HepG2 (cell line): ENCODE measurements at regions not wholly inside any gene's neighbourhood (a gene's known extent, or its start where the extent isn't known, plus 50 kb on each side); places are given as distances from the start of the nearest gene placed in this dataset.

Experiments
- ATAC-seq: fragments of 200-7000 bp; cut with Tn5 transposase; 3 replicates; pipeline ENCODE4 v1.9.1; 2020; ENCODE audit warnings: mild to moderate bottlenecking, moderate library complexity
- BruUV-seq: library from RNA; stranded (reverse); fragments of 400-500 nt; replicated peaks from 2 replicates; lab custom pipeline; 2021; lab: Mats Ljungman, UMichigan
- CTCF ChIA-PET: fragments of 300-600 bp; formaldehyde crosslinking; extraction: SDS; loops from one replicate; lab custom pipeline; 2021; ENCODE audit warnings: low total read pairs, inconsistent platforms, low intra/inter-chr PET ratio; lab: Yijun Ruan, JAX
- POLR2A ChIA-PET: fragments of 350-600 bp; sonication (Branson Sonifier 250); formaldehyde crosslinking; loops from one replicate; lab custom pipeline; 2020; ENCODE audit warnings: antibody characterized with exemption, inconsistent platforms; lab: Yijun Ruan, JAX
- DNase-seq: peaks from one replicate; pipeline ENCODE4 v3.0.0-alpha.2; 2015; ENCODE audit warnings: low spot score
- FAIRE-seq: peaks from 3 replicates; lab custom pipeline; 2011; peaks lifted over from hg19 to GRCh38; lab: Jason Lieb, UNC
- H2AFZ ChIP-seq: one replicate; pipeline ENCODE4 v1.6.1; 2011; ENCODE audit warnings: low read length, inconsistent platforms
- H3K27ac ChIP-seq: fragments of 300-600 bp; 3 replicates; pipeline ENCODE4 v1.8.0; 2011; ENCODE audit warnings: mixed run types, mild to moderate bottlenecking, mixed read lengths, low read length, inconsistent platforms; ENCODE audit not compliant: insufficient read depth; ENCODE audit errors: extremely low read length
- H3K27me3 ChIP-seq, 2 experiments: fragments of 200-600 bp in 1 of 2; 2 replicates in 1 of 2; 3 replicates in 1 of 2; pipeline versions ENCODE4 v1.6.0 to v1.8.0; 2011; ENCODE audit warnings: low read length in 2 of 2, mild to moderate bottlenecking in 2 of 2, moderate library complexity in 2 of 2, inconsistent platforms in 1 of 2; ENCODE audit not compliant: insufficient read depth in 2 of 2, control insufficient read depth in 1 of 2
- H3K36me3 ChIP-seq, 2 experiments: fragments of 200-600 bp in 1 of 2; replicated peaks in 1 of 2; 2 replicates in 1 of 2; 3 replicates in 1 of 2; pipeline versions ENCODE4 v1.5.1 to v1.8.0; 2011; ENCODE audit warnings: low read length in 2 of 2, inconsistent platforms in 1 of 2; ENCODE audit not compliant: insufficient read depth in 2 of 2, control insufficient read depth in 1 of 2
- H3K4me1 ChIP-seq: 2 replicates; pipeline ENCODE4 v1.5.1; 2012; ENCODE audit warnings: low read length, inconsistent platforms; ENCODE audit not compliant: insufficient read depth
- H3K4me2 ChIP-seq: 2 replicates; pipeline ENCODE4 v1.6.0; 2011; ENCODE audit warnings: low read depth, low read length, inconsistent platforms
- H3K4me3 ChIP-seq, 3 experiments: fragments of 200-600 bp in 1 of 3; sonication (generic), shearing (Covaris generic) in 1 of 3; replicated peaks in 1 of 3; 2 replicates each; pipeline ENCODE4 v1.5.1; 2011 to 2016; ENCODE audit warnings: low read length in 3 of 3, inconsistent platforms in 2 of 3, low read depth in 2 of 3, mild to moderate bottlenecking in 2 of 3, control low read depth in 1 of 3, mixed read lengths in 1 of 3; ENCODE audit not compliant: insufficient read depth in 1 of 3
- H3K79me2 ChIP-seq: one replicate; pipeline ENCODE4 v1.6.1; 2011; ENCODE audit warnings: low read length, inconsistent platforms; ENCODE audit not compliant: insufficient read depth
- H3K9ac ChIP-seq: 2 replicates; pipeline ENCODE4 v1.6.0; 2011; ENCODE audit warnings: mild to moderate bottlenecking, low read depth, low read length, inconsistent platforms; ENCODE audit not compliant: insufficient read depth
- H3K9me3 ChIP-seq: 2 replicates; pipeline ENCODE4 v1.5.1; 2012; ENCODE audit warnings: mild to moderate bottlenecking, low read length
- H4K20me1 ChIP-seq: 2 replicates; pipeline ENCODE4 v1.6.0; 2011; ENCODE audit warnings: inconsistent platforms, mild to moderate bottlenecking, low read length, moderate library complexity; ENCODE audit not compliant: insufficient read depth
- BHLHE40 ChIP-seq: IDR thresholded peaks from 2 replicates; pipeline ENCODE4 v1.6.1; 2011; ENCODE audit warnings: low read length, improper control_type of control experiment
- FOXC1 ChIP-seq: sonication (generic); formaldehyde crosslinking; IDR thresholded peaks from 2 replicates; pipeline ENCODE4 v1.8.0; 2022; ENCODE audit warnings: mild to moderate bottlenecking, missing genetic modification reagents, borderline replicate concordance
- SP1 ChIP-seq, 2 experiments: fragments of 450-650 bp in 1 of 2; sonication (generic) in 1 of 2; formaldehyde crosslinking in 1 of 2; IDR thresholded peaks; 2 replicates each; pipeline versions ENCODE4 v1.4.0 to v1.6.1; 2016 to 2020; ENCODE audit warnings: missing genetic modification reagents in 1 of 2
- XRCC5 ChIP-seq: fragments of 200-400 bp; formaldehyde crosslinking; optimal IDR thresholded peaks from 2 replicates; pipeline ENCODE3; 2017; ENCODE audit warnings: mild to moderate bottlenecking, low read length
- ZNF431 ChIP-seq: sonication (generic); formaldehyde crosslinking; IDR thresholded peaks from 2 replicates; pipeline ENCODE4 v1.9.0; 2022; ENCODE audit warnings: missing genetic modification reagents, low read depth, mild to moderate bottlenecking, borderline replicate concordance
- ZSCAN9 ChIP-seq: IDR thresholded peaks from 2 replicates; pipeline ENCODE4 v1.6.1; 2016; ENCODE audit warnings: borderline replicate concordance
- WGBS: methylation state at CpG from one replicate; pipeline ENCODE4 v1.1.6; 2017; ENCODE audit warnings: low lambda C conversion rate; 5-methylcytosine and 5-hydroxymethylcytosine counted together
- in situ Hi-C: cut with HindIII; loops from 2 replicates; pipeline ENCODE4 v1.10.0; 2017; ENCODE audit warnings: low pct_unique_long_range_greater_than_20kb; ENCODE audit not compliant: extremely low pct_ligation_motif_present
- intact Hi-C: fragments of 100-400 bp; cut with micrococcal nuclease; formaldehyde crosslinking; loops from one replicate; pipeline ENCODE4 v1.10.0; 2022; ENCODE audit not compliant: unreplicated experiment
- TF ChIP-seq, protein P1 (sequence below): sonication (generic); formaldehyde crosslinking; IDR thresholded peaks from 2 replicates; pipeline ENCODE4 v1.5.0; 2020; ENCODE audit warnings: mild to moderate bottlenecking, missing genetic modification reagents, borderline replicate concordance

- TF ChIP-seq FOXC1 (CRISPR knock-in tag), result no peak
- no peak for TF ChIP-seq SP1 (IDR thresholded peaks at IDR 0.05)
- TF ChIP-seq SP1 (CRISPR knock-in tag; IDR thresholded peaks at IDR 0.05), result no peak
- TF ChIP-seq, protein P1, sequence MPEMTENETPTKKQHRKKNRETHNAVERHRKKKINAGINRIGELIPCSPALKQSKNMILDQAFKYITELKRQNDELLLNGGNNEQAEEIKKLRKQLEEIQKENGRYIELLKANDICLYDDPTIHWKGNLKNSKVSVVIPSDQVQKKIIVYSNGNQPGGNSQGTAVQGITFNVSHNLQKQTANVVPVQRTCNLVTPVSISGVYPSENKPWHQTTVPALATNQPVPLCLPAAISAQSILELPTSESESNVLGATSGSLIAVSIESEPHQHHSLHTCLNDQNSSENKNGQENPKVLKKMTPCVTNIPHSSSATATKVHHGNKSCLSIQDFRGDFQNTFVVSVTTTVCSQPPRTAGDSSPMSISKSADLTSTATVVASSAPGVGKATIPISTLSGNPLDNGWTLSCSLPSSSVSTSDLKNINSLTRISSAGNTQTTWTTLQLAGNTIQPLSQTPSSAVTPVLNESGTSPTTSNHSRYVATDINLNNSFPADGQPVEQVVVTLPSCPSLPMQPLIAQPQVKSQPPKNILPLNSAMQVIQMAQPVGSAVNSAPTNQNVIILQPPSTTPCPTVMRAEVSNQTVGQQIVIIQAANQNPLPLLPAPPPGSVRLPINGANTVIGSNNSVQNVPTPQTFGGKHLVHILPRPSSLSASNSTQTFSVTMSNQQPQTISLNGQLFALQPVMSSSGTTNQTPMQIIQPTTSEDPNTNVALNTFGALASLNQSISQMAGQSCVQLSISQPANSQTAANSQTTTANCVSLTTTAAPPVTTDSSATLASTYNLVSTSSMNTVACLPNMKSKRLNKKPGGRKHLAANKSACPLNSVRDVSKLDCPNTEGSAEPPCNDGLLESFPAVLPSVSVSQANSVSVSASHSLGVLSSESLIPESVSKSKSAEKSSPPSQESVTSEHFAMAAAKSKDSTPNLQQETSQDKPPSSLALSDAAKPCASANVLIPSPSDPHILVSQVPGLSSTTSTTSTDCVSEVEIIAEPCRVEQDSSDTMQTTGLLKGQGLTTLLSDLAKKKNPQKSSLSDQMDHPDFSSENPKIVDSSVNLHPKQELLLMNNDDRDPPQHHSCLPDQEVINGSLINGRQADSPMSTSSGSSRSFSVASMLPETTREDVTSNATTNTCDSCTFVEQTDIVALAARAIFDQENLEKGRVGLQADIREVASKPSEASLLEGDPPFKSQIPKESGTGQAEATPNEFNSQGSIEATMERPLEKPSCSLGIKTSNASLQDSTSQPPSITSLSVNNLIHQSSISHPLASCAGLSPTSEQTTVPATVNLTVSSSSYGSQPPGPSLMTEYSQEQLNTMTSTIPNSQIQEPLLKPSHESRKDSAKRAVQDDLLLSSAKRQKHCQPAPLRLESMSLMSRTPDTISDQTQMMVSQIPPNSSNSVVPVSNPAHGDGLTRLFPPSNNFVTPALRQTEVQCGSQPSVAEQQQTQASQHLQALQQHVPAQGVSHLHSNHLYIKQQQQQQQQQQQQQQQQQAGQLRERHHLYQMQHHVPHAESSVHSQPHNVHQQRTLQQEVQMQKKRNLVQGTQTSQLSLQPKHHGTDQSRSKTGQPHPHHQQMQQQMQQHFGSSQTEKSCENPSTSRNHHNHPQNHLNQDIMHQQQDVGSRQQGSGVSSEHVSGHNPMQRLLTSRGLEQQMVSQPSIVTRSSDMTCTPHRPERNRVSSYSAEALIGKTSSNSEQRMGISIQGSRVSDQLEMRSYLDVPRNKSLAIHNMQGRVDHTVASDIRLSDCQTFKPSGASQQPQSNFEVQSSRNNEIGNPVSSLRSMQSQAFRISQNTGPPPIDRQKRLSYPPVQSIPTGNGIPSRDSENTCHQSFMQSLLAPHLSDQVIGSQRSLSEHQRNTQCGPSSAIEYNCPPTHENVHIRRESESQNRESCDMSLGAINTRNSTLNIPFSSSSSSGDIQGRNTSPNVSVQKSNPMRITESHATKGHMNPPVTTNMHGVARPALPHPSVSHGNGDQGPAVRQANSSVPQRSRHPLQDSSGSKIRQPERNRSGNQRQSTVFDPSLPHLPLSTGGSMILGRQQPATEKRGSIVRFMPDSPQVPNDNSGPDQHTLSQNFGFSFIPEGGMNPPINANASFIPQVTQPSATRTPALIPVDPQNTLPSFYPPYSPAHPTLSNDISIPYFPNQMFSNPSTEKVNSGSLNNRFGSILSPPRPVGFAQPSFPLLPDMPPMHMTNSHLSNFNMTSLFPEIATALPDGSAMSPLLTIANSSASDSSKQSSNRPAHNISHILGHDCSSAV, result no peak
- no peak for TF ChIP-seq XRCC5
- no peak for TF ChIP-seq BHLHE40
Observed at GRCh38 chr3:159760046-159760445, 228.6 kb upstream of the IL12A start (continued).

DNA sequence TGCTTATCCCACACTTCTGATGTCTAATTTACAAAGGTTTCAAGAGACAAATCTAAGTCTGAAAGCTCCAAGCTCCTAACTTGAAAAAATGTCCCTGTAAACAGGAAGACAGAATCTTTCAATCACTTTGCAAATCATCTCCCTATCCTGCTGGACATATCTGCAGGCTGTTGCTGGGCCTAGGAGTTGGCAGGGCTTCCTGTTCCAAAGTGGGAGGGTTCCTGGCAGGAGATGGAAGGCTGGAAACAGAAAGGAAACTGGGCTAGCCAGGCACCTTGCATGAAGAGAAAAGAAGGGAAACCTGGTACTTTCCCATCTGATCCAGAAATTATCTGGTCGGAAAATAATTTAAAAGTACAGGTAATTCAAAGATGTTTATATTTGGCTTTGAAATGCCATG is 227.3 kb upstream of the IL12A start:
- no peak for DNase-seq
- H3K27ac ChIP-seq, result no peak overlapping the region
- in situ Hi-C loops (no loop called here), intact Hi-C loops (no loop called here)
- H3K4me1 ChIP-seq, result peaks cover 18% of the 10 kb centered on the region
- H3K9me3 ChIP-seq, result no peaks in the 10 kb centered on the region
- no peak overlapping the region for H3K4me3 ChIP-seq
- ChIA-PET POLR2A (no interaction called here), CTCF (no interaction called here)
- H4K20me1 ChIP-seq, result no peaks in the 10 kb centered on the region
- WGBS, result 44% methylated on average over 1 of the region's 1 CpG
- peaks cover 10 to 43% of the 10 kb centered on the region in 2 experiments for H3K27me3 ChIP-seq
- H3K36me3 ChIP-seq, result no peaks in the 10 kb centered on the region
- ATAC-seq, result no peak
- no peak overlapping the region for H2AFZ ChIP-seq
- no peak overlapping the region for H3K9ac ChIP-seq
- no peak for FAIRE-seq
- H3K79me2 ChIP-seq, result no peaks in the 10 kb centered on the region
- no peak overlapping the region for H3K4me2 ChIP-seq
- TF ChIP-seq ZNF431 (no peak), ZSCAN9 (no peak)
- TF ChIP-seq, all 625 proteins: peak for 0
- no TSS peak for BruUV-seq
